Activated T-cell treated with anti-CD3 and anti-CD28 coated beads for 24 hours (primary cell): ENCODE measurements at regions not wholly inside any gene's neighbourhood (a gene's known extent, or its start where the extent isn't known, plus 50 kb on each side); places are given as distances from the start of the nearest gene placed in this dataset.

Source experiments
- DNase-seq: peaks from one replicate; pipeline ENCODE4 v3.0.0-alpha.2; 2020; ENCODE audit warnings: low read depth

DNA sequence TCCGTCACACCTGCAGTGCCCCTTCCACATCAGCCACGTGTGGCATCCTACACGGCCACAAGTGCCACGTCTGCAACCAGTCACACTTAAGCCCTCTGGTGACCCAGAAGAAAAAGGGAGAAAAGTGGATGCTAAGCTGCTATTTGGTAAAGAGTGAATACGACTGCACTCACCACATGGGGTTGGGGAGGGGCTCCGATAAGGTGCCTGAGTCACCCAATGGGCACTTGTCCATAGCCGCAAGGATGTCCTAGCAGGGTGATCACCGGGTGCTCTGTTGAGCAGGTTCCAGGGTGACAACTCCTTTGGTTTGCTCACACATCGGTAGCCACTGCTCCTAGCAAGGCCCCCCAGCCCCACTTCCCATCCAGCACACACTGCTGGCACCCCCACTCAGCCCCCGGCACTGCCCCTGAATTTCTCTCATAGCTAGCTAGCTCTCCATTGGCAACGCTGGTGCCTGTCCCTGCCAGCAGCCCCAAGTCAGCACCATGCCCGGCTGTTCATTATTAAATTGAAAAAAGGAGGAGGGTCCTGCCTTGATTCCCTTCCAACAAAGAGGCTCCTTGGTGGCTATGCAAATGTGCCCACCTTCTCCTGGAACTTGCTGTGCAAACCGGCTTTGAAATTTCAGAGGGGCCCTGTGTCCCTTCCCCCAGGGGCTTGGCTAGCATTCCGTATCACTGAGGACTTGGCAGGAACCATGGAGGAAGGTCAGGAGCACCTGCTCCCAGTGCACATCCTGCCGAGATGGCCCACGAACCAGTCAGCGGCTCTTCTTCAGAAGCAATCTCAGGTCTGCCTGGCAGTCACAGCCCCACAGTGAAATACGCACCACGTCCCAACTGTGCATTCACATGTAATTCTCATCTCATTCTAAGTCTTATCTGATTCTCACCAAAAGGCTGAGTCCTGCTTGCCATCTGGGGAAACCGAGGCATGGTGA, 227.7 kb upstream of the DIO3 start:
- no peak for DNase-seq

GRCh38 chr14:101334656-101335055, 226.6 kb upstream of the DIO3 start:
- no peak for DNase-seq

DNA sequence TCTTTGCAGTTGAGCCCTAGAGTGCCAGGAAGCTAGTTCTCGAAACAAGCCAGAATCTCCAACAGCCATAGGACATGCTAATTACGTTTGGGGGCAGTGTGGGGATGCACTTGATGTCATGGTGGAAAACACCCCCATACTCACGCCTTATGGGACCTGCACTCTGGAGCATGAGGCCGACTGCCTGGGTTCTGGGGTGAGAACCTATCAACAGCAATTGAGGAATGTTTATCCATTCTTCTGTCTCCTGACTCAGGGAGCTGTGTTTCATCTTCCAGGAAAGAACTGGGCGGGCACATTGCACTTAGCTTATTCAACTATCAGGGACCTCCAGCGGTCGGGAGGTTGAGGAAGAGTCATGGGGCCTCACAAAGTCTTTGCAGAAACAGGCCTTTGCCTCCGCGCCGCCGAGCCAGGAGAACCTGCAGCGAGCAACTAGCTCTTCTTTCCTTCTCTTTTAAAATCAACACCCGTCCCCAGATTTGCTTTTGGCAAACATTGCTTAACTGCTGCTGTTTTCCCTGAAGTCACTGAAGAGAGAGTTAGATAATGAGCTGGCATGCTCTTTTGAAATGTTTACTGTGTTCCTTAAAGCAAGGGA, 226.1 kb upstream of the DIO3 start:
- no peak for DNase-seq

DNA sequence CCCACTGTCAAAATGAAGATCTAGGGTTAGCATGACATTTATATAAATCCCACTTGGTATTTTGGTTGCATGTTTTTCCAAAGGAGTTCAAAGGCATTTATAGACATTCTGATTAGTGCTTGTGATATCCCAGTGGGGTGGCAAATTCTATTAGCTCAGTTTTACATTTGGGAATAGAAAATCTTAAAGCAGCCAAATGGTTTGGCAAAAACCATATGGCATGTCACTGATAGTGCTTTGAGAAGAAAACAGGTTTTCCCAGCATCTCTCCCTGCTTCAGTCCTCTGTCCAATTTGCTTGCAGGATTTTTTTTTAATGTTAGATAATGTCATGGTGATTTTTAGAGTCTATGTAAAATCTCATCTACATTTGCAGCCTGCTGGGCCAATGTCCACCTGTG, 225.1 kb upstream of the DIO3 start:
- no peak for DNase-seq

DNA sequence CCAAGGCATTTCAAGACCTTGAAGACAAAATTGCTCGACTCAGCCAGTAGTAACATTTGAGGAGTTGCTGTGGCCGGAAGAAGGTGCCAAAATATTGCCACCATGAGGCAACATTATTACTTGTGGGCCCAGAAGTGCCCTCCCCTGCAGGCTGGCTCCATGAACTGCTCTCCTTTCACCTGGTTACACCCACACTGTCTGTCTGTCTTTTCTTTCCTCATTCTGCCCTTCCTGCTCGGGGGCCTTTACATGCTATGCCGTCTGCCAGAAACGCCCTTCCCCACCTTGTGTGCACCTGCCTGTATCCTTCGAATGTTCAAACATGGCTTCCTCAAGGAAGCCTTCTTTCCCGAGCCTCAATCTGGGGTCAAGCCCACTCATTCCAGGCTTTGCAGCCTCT, 224.2 kb upstream of the DIO3 start:
- no peak for DNase-seq

- DNase-seq, result no peak
These were observed 220.7 kb upstream of the DIO3 start for GRCh38 chr14:101340556-101340955.

GRCh38 chr14:101347893-101348777, 213.2 kb upstream of the DIO3 start:
- no peak for DNase-seq

GRCh38 chr14:101349108-101349507, 212.2 kb upstream of the DIO3 start:
- no peak for DNase-seq

GRCh38 chr14:101350021-101350420, 211.3 kb upstream of the DIO3 start:
- DNase-seq, result no peak

DNA sequence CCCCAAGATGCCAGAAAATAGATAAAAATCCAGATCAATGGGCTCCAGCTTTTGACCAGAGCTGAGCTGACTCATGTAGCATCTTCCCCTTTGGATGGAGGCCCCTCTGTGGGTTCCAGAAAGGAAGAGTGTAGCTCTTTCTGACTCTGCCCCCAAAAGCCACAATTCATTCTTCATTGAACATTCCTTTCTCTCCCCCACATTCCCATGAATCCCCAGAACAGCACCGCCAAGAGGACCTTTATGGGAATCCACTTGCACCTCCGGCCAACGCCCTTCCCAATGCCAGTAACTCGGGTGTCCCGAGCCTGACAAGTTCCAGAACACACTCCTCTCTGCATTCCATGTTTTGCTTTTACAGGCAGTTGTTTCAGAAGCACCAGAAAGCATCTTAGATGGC, 210.6 kb upstream of the DIO3 start:
- no peak for DNase-seq

- no peak for DNase-seq
These were observed 210.1 kb upstream of the DIO3 start for GRCh38 chr14:101351146-101351545.

GRCh38 chr14:101351769-101352168, 209.5 kb upstream of the DIO3 start:
- no peak for DNase-seq

DNA sequence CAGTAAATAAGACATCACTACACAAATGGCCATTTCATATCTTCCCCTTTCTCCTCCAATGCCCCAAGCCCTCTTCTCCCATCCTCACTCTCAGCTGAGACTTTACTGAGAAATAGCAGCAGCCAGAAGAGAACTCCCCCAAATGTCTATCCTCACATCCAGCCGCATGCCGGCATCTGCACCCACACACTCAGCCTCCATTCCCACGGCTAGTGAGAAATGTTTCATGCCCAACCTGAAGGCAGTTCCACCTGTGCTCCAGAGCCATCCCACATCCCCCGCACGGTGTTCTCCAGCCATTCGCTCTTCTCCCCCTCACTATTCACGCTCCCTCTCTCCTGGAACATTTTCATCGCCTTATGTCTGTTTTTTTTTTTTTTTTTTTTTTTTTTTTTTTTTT, 208.7 kb upstream of the DIO3 start:
- no peak for DNase-seq

DNA sequence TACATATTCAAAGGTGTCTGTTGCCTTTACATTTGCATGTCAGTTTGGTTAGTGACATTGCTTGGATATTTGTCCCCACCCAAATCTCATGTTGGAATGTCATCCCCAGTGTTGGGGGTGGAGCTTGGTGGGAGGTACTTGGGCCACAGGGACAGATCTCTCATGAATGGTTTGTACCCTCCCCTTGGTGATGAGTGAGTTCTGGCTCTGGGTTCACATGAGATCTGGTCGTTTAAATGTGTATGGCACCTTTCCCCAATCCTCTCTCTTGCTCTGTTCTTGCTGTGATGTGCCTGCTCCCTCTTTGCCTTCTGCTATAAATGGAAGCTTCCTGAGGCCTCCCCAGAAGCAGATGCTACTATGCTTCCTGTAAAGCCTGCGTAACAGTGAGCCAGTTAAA, 207.9 kb upstream of the DIO3 start:
- DNase-seq, result no peak

- no peak for DNase-seq
These were observed 206.6 kb upstream of the DIO3 start for GRCh38 chr14:101354726-101355125.

- DNase-seq, result no peak
These were observed 206.0 kb upstream of the DIO3 start for GRCh38 chr14:101355284-101355683.

DNA sequence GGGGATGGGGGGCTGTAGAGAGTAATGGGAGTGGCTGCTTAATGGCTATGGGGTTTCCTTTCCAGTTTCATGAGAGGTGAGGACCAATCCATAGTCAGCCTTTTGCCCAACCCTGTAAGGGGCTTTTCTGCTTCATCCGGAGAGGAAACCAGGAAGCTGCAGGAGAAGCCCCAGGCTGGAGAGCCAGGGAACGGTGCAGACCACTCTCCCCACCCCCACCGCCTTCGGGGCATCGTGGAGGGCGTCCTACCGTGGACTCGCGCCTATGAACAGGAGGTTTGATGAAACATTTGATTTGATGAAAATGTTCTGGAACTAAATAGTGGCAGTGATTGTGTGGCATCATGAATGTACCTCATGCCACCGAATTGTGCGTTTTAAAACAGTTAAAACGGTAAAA, 204.3 kb upstream of the DIO3 start:
- no peak for DNase-seq

DNA sequence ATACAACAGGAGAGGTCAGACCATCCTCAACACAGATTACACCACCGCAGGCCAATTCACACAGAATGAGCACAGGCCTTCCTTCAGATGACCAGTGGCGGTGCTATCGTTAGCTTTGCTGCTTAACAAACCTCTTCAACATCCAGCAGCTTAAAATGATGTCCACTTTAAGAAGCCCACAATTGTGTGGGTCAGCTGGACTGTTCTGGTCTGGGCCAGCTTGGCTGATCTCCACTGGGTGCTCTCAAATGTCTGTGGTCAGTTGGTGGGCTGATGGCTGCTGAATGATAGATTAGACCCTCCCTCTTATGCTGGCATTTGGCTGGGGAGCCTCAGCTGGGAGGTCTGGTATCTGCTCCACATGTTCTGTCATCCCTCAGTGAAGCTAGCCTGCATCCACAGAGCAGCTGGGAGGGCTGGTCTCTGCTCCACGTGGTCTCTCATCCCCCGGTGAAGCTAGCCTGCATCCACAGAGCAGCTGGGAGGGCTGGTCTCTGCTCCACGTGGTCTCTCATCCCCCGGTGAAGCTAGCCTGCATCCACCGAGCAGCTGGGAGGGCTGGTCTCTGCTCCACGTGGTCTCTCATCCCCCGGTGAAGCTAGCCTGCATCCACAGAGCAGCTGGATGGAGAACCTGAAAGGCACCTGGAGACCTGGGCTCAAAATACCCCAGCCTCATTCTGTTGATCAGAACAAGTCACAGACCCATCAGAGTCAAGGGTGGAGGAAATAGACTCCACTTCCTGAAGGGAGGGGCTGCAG, 203.6 kb upstream of the DIO3 start:
- DNase-seq, result no peak

DNA sequence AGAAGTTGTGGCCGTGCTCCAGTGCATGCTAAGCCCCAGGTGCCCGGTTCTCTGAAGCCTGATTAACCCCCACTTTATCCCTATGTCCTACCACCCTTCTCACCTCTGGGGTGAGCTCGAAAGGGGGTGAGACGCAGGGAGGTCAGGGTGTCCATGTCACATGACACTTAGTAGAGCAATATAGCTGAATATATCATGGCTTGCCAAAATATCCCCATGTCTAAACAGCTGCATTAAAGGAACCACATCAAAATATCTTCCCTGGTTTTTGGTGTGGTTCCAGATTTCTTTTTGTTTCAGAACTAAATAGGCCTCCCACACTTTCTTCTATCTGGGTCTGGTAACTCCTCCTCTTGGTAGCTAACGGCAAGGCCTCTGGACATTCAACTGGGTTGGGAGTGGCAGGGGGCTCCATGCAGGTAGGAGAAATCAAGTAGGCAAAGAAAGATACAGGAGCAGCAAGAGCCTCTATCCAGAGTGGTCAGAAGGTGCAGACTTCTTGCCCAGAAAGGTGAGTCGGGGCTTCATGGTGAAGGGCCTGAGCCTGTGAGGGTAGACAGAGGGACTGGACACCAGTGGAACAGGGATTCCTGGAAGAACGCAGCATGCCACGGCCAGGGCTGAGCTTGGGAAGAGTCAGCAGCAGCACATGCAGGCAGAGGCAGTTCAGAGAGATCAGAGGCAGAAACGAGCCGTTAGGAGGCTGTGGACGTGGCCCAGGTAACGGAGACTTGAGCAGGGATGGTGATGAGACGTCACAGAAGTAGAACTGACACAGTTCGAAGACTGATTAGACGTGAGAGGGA, 202.8 kb upstream of the DIO3 start:
- no peak for DNase-seq

DNA sequence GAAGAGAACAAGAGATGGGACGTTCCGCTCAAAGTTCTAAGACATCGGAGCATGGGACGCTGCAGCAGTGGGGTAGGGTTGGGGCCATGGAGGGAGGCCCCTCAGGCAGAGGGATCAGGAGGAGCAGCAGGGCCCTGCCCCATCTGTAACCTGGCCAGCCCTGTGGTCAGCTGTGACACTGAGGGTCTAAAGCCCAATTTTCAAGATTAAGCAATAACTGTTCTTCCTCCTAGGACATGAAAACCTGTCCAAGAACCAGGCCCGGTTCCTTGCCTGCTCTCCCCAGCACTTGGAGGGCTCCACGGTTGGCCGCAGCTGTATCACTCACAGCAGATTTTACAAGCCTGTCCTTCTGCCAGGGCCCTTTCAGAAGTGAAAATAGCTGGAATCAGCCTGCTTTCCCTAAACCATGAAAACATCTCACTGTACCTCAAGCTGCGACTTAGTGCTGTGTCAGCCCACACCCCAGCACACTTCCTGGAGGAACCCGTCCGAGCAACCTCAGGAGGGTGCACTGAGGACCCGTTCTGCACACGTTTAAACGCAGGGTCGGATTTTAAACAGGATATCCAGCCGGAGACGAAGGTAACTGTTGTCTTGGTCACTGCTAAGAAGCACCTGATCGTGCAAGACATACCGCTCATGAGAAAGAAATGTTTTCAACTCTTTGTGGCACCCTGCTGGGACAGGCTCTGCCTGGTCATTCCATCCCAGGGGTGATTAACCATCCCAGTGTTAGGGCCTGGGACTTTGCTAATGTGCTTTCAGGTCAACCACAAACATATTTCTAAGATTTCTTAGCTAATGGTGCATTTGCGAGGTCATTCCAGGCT, 201.9 kb upstream of the DIO3 start:
- DNase-seq, result no peak
